HepG2 (cell line): ENCODE measurements at regions not wholly inside any gene's neighbourhood (a gene's known extent, or its start where the extent isn't known, plus 50 kb on each side); places are given as distances from the start of the nearest gene placed in this dataset.

Experiments used
- ASH2L ChIP-seq: fragments of 300-600, 200-600 bp; sonication (generic); IDR thresholded peaks from 2 replicates; pipeline ENCODE4 v1.7.0; 2017; ENCODE audit warnings: low read depth, mild to moderate bottlenecking, moderate library complexity, mixed read lengths, low read length; ENCODE audit not compliant: insufficient read length
- BCL6 ChIP-seq: IDR thresholded peaks from 2 replicates; pipeline ENCODE4 v1.6.1; 2016; ENCODE audit warnings: missing genetic modification reagents, missing compliant biosample characterization
- CEBPZ ChIP-seq: IDR thresholded peaks from 2 replicates; pipeline ENCODE4 v1.6.1; 2012; ENCODE audit warnings: low read length, improper control_type of control experiment
- DPF2 ChIP-seq: sonication (generic); formaldehyde crosslinking; IDR thresholded peaks from 2 replicates; pipeline ENCODE4 v1.4.0; 2020; ENCODE audit warnings: mild to moderate bottlenecking, low read depth, missing genetic modification reagents, borderline replicate concordance
- NCOA1 ChIP-seq: sonication (generic); formaldehyde crosslinking; IDR thresholded peaks from 2 replicates; pipeline ENCODE4 v1.9.0; 2021; ENCODE audit warnings: missing genetic modification reagents
- SCMH1 ChIP-seq: sonication (generic); formaldehyde crosslinking; IDR thresholded peaks from 2 replicates; pipeline ENCODE4 v1.9.0; 2021; ENCODE audit warnings: missing genetic modification reagents, mild to moderate bottlenecking, borderline replicate concordance
- STAT6 ChIP-seq: sonication (generic); formaldehyde crosslinking; IDR thresholded peaks from 2 replicates; pipeline ENCODE4 v1.4.0; 2020; ENCODE audit warnings: missing genetic modification reagents, mild to moderate bottlenecking, borderline replicate concordance
- USF2 ChIP-seq, 2 experiments: sonication (generic) in 1 of 2; formaldehyde crosslinking in 1 of 2; IDR thresholded peaks; 2 replicates each; pipeline versions ENCODE4 v1.5.1 to v1.6.1; 2011 to 2020; ENCODE audit warnings: borderline replicate concordance in 1 of 2, low read depth in 1 of 2, low read length in 1 of 2, mild to moderate bottlenecking in 1 of 2, missing genetic modification reagents in 1 of 2, moderate library complexity in 1 of 2
- ZBTB42 ChIP-seq: sonication (generic); formaldehyde crosslinking; IDR thresholded peaks from 2 replicates; pipeline ENCODE4 v1.5.0; 2020; ENCODE audit warnings: mild to moderate bottlenecking, missing genetic modification reagents
- ZFP36L2 ChIP-seq: sonication (generic); formaldehyde crosslinking; IDR thresholded peaks from 2 replicates; pipeline ENCODE4 v1.4.0; 2020; ENCODE audit warnings: missing genetic modification reagents
- ZKSCAN8 ChIP-seq: IDR thresholded peaks from 2 replicates; pipeline ENCODE4 v1.6.1; 2016; ENCODE audit warnings: borderline replicate concordance, missing genetic modification reagents, missing compliant biosample characterization
- ZNF33A ChIP-seq: sonication (generic); formaldehyde crosslinking; IDR thresholded peaks from 2 replicates; pipeline ENCODE4 v1.5.1; 2020; ENCODE audit warnings: missing genetic modification reagents, mild to moderate bottlenecking, moderate library complexity, borderline replicate concordance
- ZSCAN29 ChIP-seq: sonication (generic); formaldehyde crosslinking; conservative IDR thresholded peaks from 2 replicates; pipeline ENCODE4 v1.4.0; 2020; ENCODE audit warnings: mild to moderate bottlenecking, missing genetic modification reagents
- TF ChIP-seq, protein P1 (sequence below): sonication (generic); formaldehyde crosslinking; IDR thresholded peaks from 2 replicates; pipeline ENCODE4 v1.5.1; 2020; ENCODE audit warnings: missing genetic modification reagents, mild to moderate bottlenecking, borderline replicate concordance
- TF ChIP-seq, protein P2 (sequence below): sonication (generic); formaldehyde crosslinking; IDR thresholded peaks from 2 replicates; pipeline ENCODE4 v1.8.1; 2023; ENCODE audit warnings: mild to moderate bottlenecking, missing genetic modification reagents, borderline replicate concordance

DNA sequence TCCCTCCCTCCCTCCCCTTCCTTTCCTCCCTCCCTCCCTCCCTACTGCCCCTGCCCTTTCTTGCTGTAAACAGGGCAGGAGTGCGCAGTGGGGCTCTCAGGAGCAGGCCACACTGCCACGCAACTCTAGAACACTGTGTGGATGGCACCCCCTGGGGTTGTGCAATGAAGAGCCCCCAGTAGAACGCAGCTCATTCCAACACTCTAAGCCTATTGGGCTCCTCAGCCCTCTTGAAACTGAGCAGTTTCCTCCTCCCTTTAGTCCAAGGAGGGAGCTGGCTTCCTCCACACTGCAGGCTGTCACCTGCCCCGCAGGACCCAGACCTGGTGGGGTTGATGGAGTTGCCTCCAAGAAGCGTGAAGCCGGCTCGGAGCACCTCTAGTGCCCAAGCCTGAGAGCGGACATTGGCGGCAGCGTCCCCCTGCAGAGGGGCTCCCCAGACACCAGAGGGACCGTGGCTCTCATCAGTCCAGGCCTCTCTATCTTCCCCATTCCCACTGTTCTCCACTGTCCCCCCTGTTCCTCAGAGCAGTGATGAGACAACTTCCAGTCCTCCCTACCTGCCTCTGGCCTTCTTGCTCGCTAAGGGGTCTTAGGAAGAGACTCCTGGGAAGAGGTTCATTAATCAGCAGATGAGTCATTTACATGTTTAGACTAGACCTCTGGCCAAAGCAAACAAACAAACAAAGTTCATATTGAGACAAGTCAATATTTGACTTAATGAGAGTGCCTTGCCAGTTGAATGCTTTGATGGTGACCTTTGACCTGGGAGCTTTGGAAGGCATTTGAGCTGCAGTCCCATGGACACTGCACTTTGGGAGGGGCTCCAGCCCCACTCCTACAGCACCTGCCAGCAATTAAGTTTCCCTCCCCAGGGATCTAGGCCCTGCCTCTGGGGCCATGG is 64.0 kb downstream of the RPUSD4 start (continued):
- TF ChIP-seq STAT6 (CRISPR knock-in tag) (peak; percentile 63; the same call in 1 of the 2 replicates), ASH2L (peak; percentile 73), ZSCAN29 (no peak), USF2 (IDR thresholded peaks at IDR 0.05; ENCODE audit: low read depth, low read length) (no peak), USF2 (CRISPR knock-in tag; IDR thresholded peaks at IDR 0.05; ENCODE audit: borderline replicate concordance) (no peak), NCOA1 (CRISPR knock-in tag) (no peak; the same call in 1 of the 2 replicates), ZFP36L2 (CRISPR knock-in tag) (no peak), ZNF33A (CRISPR knock-in tag) (no peak), CEBPZ (no peak), SCMH1 (CRISPR knock-in tag) (no peak), ZBTB42 (CRISPR knock-in tag) (peak; percentile 27; the same call in 1 of the 2 replicates), ZKSCAN8 (no peak; the same call in 1 of the 2 replicates), BCL6 (CRISPR knock-in tag) (peak; percentile 97), DPF2 (peak; percentile 91)
- TF ChIP-seq, protein P1, sequence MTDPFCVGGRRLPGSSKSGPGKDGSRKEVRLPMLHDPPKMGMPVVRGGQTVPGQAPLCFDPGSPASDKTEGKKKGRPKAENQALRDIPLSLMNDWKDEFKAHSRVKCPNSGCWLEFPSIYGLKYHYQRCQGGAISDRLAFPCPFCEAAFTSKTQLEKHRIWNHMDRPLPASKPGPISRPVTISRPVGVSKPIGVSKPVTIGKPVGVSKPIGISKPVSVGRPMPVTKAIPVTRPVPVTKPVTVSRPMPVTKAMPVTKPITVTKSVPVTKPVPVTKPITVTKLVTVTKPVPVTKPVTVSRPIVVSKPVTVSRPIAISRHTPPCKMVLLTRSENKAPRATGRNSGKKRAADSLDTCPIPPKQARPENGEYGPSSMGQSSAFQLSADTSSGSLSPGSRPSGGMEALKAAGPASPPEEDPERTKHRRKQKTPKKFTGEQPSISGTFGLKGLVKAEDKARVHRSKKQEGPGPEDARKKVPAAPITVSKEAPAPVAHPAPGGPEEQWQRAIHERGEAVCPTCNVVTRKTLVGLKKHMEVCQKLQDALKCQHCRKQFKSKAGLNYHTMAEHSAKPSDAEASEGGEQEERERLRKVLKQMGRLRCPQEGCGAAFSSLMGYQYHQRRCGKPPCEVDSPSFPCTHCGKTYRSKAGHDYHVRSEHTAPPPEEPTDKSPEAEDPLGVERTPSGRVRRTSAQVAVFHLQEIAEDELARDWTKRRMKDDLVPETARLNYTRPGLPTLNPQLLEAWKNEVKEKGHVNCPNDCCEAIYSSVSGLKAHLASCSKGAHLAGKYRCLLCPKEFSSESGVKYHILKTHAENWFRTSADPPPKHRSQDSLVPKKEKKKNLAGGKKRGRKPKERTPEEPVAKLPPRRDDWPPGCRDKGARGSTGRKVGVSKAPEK (CRISPR knock-in tag) = no peak
- TF ChIP-seq, protein P2, sequence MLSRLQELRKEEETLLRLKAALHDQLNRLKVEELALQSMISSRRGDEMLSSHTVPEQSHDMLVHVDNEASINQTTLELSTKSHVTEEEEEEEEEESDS (CRISPR knock-in tag) = no peak
